Astrocyte of the hippocampus (primary cell): ENCODE measurements at regions not wholly inside any gene's neighbourhood (a gene's known extent, or its start where the extent isn't known, plus 50 kb on each side); places are given as distances from the start of the nearest gene placed in this dataset.

ENCODE experiments used
- DNase-seq: peaks from one replicate; pipeline ENCODE4 v3.0.0; 2011; ENCODE audit warnings: low read depth, low spot score

DNA sequence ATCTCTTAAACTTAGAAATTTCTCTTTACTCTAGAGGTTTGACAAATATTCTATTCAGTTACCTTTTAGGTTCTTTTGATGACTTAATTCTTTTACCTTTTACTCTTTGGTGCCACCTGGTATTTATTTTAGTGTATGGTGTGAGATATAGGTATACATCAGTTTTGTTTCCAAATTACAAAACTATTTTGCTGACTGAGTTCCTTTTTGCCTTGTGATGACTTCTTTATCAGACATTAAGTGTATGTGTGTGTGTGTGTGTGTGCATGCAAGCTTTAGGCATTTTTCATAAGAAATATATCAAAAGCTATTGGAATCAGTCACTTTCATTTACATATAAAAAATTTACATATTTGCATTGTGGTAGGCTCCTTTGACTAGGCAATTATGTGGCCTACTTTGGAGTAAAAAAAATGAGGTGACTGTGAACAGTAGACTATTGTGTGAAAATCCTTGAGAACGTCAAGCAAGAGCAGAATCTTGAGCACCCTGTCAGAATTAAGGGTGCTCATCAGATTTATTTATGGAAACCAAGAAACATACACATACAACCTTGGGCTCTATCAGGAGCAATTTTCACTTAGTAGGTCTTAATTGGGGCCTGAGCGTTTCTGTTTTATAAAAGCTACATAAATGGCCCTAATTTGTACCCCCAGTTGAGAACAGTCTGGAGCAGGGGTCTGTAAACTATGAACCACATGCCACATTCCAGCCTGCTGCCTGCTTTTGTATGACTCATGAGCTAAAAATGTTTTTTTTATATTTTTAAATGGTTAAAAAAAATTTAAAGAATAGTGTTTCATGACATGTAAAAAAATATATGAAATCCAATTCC, 415.9 kb downstream of the SLC4A3 start:
- DNase-seq = peak; percentile 63

GRCh38 chr2:220043990-220044335, 416.5 kb downstream of the SLC4A3 start:
- no peak for DNase-seq

DNA sequence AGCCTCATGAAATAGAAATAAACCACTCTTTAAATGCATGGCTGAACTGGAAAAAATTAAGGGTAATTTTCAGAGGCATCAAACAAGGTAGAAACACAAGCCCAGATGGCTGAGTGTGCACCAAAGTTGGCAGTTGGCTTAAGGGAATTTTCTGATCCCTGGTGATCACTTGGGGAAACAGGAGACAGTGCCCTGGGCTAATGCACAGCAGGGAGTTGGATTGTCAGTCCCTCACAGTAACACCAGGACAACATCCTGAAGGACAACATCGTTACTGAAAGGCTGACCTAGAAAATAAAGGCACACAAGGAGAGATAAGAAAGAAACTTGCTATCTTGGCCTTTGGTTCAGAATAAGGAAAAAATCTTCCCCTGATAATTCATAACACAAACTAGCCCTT, 417.0 kb downstream of the SLC4A3 start:
- peak; percentile 6 for DNase-seq

DNA sequence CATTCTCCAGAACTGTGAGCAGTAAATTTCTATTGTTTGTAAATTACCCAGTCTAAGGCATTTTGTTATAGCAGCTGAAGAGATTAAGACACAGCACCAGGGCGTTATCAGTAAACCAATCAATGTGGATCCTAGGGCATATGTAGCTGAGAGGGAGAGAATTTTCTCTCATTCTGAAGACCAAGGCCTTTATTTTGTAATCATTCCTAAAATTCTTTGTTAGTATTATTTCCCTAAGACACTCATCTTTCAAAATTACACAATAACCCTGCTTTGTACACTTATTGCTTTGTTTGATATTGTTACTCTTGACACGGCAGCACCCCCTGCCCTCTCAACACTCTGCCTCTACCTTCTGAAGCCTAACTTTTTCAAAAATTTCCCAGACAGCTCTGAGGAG, 419.1 kb downstream of the SLC4A3 start:
- DNase-seq = no peak

DNA sequence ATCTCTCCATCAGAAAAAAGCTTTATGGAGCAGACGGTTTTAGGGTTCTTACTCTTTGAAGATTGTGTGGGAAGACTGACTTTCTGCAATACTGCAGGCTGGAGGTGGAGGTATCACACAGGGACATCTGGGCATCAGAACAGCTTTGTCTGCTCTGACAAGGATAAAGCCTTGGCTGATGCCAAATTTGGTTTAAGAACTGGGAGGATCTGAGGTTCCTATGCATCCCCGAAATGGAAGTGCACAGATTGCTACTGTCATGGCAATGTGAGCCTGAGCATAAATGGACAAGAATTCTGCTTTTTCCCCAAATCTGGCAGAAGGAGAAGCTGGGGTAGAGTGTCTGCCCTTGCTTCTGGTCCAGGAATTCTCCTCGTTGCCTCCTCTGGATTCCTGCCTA, 424.3 kb downstream of the SLC4A3 start:
- no peak for DNase-seq

DNA sequence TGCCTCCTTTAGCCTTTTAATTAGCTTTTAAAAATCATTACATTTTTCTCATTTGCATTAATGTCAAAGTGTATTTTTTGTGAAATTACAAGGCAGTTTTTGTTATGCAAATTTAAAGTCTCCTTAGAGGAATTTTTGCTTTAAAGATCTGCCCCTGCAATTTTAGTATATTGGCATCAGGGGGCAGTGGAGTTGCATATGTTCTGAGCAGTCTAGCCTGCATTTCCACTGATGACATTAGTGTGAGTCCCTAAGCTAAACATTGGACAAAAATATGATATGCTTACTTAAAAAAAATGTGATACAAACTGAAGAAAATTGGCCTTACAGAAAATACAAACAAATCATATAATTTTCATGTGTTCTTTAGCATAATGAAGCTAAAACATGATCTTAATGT, 426.5 kb downstream of the SLC4A3 start:
- no peak for DNase-seq

- no peak for DNase-seq
These were observed 430.0 kb downstream of the SLC4A3 start for GRCh38 chr2:220057391-220057790.

DNA sequence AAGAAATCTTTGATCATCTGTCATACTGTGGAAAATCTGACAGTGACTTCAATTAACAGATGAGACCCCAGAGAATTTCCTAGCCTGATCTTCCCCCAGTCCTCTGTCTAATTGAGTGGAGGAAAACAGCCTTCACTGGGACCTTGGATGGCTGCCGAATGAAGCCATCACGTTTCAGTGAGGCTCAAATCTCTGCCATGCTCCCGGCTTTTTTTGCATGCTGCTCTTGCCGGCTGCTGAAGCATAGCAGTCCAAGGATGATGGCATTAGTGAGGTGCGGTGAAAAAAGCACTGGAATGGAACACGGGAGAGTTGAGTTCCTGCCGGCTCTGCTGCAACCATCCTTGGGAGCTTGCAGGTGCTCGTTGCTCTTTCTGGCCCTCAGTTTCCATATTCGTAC, 430.5 kb downstream of the SLC4A3 start:
- no peak for DNase-seq

GRCh38 chr2:220064111-220065030, 436.9 kb downstream of the SLC4A3 start:
- no peak for DNase-seq

DNA sequence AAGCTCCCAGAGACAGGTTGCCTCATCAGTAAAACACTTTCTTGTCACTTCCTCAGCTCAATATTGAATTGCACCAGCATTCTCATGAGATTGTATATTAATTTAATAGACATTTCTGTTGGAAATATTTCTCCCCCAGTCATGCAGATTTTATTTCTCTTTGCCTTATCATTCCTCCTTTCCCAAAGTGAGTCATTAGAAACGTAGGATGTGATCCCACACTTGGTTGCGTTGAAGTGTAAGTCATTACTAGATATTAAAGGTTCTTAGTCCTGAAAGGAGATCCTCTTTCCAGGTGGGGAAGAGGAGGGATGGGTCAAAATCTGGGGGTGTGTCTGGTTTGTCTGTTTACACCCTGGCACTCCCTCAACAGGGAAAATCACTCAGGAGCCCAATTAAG, 438.2 kb downstream of the SLC4A3 start:
- no peak for DNase-seq

- DNase-seq = no peak
These were observed 441.4 kb downstream of the SLC4A3 start for GRCh38 chr2:220068846-220069245.

DNA sequence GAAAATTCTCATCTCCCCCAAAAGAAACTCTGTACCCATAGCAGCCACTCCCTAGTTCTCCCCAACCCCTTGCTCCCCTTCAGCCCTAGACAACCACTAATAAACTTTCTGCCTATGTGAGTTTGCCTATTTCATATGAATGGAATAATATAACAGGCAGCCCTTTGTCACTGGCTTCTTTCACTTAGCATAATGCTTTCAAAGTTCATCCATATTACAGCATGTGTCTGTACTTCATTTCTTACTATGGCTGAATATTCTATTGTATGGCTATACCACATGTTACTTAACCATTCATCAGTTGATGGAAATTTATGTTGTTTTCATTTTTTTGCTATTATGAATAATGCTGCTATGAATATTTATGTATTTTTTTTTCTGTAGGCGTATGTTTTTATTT, 442.9 kb downstream of the SLC4A3 start:
- DNase-seq = no peak

GRCh38 chr2:220071696-220072095, 444.3 kb downstream of the SLC4A3 start:
- DNase-seq = no peak

DNA sequence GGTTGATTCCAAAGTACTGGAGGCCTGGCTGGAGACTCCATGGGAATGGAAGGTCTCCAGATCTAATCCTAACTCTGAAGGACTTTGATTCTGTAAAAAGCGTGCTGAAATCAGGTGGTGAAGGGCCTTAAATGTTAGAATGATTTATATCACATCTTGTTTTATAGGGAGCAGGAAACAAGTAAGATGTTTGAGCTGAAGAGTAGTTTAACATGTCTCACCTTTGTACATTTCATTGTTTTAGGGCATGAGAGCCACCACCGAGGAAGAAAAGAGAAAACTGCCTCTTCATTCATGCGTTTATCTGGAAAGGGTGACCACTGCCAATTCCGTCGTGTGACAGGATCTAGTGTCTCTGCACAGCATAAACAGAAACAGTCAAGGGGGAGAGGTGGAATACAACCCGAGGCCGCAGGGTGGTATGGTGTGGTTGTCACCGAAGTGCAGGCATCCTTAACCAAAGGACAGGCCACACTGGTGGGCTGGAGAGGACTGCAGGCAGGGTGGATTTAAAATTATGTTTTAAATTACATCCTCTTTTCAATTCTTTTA, 445.3 kb downstream of the SLC4A3 start:
- DNase-seq = no peak

DNA sequence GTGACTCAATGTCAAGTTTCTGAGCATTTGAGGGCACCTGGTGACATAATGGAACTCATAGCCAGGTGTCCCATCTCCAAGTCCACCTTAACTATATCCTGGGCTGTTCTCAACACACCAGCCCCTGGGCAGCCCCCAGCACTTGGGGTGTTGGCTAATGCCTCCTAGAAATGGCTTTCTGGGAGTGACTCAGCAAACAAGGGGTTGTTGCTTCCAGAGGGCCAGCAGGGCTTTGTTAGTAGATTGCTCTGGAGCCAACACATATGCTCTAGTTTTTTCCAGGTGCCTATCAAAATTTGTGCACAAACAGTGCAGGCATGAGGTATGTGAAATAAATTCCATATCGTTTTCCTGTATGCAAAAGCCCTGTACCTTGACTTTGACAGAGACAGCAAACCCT, 448.4 kb downstream of the SLC4A3 start:
- no peak for DNase-seq

DNA sequence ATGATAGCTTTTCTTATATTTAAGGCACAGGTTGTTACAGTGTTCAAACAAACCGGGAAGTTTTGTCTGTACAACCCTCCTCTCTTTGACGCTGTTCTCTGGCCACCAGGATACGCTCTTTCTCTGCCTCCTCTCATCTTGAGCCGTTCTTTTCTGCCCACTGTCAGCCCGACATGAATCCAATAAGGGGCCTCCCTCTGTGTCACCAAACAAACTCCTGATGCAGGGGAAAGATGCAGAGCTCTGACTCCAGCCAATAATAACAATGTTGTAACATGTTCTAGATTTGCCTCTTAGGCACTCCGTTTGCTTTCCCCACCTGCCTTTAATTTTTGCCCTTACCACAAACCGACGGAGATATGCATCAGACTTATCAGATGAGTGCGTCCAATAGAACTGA, 449.3 kb downstream of the SLC4A3 start:
- DNase-seq = peak; percentile 75

- DNase-seq = peak; percentile 78
These were observed 450.1 kb downstream of the SLC4A3 start for GRCh38 chr2:220077488-220077887.

DNA sequence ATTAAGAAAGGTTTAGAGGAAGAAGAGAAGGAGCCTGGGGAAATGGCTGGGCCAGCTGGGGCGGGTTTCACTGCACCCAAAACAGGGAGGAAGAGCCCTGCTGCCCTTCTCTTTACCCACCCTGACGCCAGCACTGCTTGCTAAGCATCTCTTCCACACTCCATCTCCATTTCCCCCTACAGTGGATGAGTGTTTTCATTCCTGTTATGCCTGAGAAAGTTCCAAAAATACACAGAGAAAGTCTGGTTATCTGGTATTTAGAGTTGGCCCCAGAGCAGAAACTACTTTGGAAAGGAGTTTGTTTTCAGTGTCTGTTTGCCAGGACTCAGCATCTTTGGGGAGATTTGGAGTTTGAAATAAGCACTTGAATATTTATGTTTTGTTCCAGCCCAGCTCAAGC, 451.0 kb downstream of the SLC4A3 start:
- DNase-seq = peak; percentile 82

DNA sequence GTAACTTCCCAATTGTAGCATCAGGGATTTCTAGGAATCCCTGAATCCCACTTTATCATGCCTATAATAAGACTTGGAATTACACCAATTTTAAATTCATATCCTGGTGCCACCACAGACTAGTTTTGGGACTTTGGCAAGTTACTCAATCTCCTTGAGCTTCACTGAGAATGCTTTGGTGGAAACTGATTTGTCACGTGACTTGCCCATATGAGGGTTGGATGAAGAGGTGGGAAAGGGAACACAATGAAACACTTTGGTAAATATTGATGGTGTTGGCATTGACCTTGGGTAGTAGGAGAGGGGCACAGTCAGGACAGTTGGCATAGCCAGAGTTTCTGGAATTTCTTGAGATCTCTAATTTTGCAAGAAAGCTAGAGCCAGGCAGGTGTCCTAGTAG, 452.2 kb downstream of the SLC4A3 start:
- no peak for DNase-seq

DNA sequence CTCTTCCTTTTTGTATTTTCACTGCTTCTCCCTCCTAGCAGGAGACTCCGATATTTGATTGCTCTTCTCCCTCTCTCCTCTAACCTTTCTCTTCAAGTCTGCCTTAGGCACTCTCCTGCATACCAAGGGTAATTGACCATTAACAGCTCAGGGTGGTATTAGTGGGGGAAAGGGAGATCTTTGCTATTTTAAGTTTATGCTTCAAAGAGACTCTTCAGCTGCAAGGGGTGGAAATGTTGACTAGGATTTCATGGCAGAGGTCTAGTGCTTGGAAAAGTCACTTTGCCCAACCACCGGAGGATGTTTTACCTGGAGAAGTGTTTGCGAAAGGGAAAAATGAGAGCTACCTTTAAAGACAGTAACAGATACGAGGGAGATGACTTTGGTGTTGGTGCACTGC, 453.7 kb downstream of the SLC4A3 start:
- DNase-seq = no peak

DNA sequence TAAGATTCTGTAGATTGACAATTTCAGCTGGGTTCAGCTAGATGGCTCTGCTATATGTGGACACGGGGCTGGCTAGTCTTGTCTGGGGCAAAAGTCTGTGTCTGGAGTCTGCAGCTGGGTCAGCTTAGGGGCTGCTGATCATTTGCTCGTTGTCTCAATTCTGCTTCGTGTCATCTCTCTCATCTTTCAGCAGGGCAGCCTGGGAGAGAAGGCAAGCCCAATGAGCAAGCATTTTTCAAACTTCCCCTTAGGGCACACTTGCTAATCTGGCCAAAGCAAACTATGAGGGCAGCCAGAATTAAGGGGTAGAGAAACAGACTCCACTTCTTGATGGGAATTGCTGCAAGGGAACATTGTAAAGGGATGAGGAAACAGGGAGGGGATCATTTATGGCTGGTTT, 462.6 kb downstream of the SLC4A3 start:
- no peak for DNase-seq

- peak; percentile 74 for DNase-seq
These were observed 469.0 kb downstream of the SLC4A3 start for GRCh38 chr2:220096406-220096805.

DNA sequence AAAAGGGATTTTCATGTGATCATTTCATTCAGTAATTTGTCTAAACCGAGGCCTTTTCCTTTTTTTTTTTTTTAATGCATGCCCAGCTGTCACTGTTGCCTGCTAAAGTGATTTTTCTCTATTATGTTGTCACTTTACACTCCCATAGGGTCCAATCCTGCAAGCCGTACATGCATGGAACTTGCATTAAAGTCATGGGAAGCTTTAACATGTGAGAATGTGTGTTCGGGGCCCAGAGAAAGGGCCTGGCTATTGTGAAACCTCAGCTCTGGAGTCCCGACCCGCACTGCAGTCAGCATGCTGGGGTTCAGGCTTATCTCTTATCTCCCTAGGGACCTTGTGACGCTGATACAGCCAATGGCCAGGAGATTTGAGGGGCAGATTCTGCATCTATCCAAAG, 474.6 kb downstream of the SLC4A3 start:
- no peak for DNase-seq
